HG02759 (cell line): ENCODE measurements at regions not wholly inside any gene's neighbourhood (a gene's known extent, or its start where the extent isn't known, plus 50 kb on each side); places are given as distances from the start of the nearest gene placed in this dataset.
"Not testable (repeated sequence)": the region's sequence is repeated elsewhere in the genome, so short reads cannot be mapped to it uniquely, and the experiment has no call there.

Experiments
- ATAC-seq: cut with Tn5 transposase; IDR thresholded peaks from one replicate; pipeline ENCODE4 v1.9.1; 2021; ENCODE audit warnings: mild to moderate bottlenecking, moderate library complexity; ENCODE audit not compliant: unreplicated experiment

DNA sequence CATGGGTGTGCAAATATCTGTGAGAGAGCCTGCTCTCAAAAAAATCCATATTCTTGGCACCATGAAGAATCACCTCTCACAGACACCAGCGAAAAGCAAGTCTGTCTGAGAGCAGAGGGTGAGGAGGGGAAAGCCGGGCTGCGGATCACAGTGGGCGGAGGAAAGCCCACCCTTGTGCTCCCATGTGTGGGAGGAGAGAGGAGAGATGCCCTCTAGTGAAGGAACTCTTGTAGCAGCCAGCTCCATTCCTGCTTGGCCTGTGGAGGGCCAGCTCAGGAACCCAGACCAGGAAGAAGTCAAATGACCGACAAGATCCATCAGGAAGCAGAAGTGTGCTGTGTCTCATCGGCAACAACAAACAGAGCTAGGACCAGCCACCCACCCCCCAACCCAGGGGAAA is 321.7 kb upstream of the PLGLB1 start:
- ATAC-seq, result not testable (repeated sequence)

DNA sequence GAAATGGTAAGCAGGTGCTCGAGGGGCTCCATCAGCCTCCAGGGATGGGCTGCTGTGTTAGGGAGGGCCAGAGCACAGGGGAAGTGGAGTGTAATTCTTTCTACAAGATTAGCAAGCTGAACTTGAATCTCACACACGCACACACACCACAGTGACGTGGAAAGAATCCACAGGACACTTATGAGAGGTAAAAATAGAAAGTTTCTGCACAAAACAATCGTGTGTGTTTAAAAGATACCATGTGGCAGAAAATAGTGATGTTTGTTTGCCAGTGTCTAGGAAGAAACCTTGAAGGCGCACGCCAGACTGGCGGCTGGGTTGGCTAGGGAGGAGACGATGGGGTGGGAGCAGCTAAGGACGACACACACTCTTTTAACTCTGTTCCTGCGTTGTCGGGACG is 323.6 kb upstream of the PLGLB1 start:
- ATAC-seq, result not testable (repeated sequence)

GRCh38 chr2:87348556-87348955 is 326.9 kb upstream of the PLGLB1 start:
- ATAC-seq, result not testable (repeated sequence)

GRCh38 chr2:87349006-87349405 is 327.4 kb upstream of the PLGLB1 start:
- not testable (repeated sequence) for ATAC-seq

DNA sequence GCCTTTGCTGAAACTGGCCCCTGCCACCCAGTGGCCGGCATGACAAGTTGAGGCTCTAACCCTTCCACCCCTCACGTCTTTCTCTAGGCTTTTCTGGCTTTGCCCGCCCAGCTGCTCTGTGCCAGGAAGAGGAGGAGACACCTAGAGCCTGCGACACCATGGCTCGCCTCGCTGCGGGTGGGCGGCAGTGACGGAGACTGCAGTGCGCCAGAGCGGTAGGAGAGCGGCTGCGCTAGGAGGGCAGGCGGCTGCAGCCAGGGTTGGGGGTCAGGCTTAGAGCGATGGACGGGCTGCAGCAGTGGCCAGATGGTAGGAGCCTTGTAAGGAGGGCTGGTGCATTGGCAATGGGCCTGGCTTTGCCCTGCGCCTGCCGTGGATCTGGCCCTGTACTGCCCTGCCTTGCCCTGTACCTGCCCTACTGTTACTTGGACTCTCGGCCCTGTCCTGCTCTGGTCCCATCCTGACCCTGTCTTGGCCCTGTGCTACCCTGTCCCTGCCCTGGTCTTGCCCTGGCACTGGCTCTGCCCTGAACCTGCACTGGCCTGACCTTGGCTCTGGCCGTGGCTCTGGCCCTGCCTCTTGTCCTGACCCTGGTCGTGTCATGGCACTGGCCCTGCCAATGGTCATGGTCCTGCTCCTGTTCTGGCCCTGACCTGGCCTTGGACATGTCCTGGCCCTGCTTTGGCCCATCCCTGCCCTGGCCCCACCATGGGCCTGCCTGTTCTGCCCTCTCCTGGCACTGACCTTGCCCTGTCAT is 330.7 kb upstream of the PLGLB1 start:
- ATAC-seq, result not testable (repeated sequence)

GRCh38 chr2:87353408-87353807 is 331.8 kb upstream of the PLGLB1 start:
- ATAC-seq, result not testable (repeated sequence)

DNA sequence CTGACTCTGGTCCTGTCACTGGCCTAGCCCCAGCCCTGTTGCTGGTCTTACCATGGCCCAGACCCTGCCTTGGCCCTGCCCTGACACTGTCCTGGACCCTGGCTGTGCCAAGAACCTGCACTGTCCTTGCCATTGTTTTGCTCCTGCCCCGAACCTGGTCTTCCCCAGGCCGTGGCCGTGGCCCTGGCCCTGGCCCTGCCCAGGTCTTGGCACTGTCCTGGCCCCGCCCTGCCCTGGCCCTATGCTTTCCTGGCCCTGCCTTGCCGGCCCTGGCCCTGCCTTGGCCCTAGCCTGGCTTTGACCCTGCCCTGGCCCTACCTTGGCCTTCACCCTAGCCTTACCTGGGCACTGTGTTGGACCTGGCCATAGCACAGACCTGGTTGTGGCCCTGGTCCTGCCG is 332.5 kb upstream of the PLGLB1 start:
- ATAC-seq, result not testable (repeated sequence)

- not testable (repeated sequence) for ATAC-seq
Observed at GRCh38 chr2:87360250-87360649, 338.6 kb upstream of the PLGLB1 start.

GRCh38 chr2:87360927-87361326 is 339.3 kb upstream of the PLGLB1 start:
- ATAC-seq, result not testable (repeated sequence)

- not testable (repeated sequence) for ATAC-seq
Observed at GRCh38 chr2:87361805-87362204, 340.2 kb upstream of the PLGLB1 start.

GRCh38 chr2:87364379-87364778 is 342.7 kb upstream of the PLGLB1 start:
- ATAC-seq, result not testable (repeated sequence)

GRCh38 chr2:87365038-87365437 is 343.4 kb upstream of the PLGLB1 start:
- not testable (repeated sequence) for ATAC-seq

DNA sequence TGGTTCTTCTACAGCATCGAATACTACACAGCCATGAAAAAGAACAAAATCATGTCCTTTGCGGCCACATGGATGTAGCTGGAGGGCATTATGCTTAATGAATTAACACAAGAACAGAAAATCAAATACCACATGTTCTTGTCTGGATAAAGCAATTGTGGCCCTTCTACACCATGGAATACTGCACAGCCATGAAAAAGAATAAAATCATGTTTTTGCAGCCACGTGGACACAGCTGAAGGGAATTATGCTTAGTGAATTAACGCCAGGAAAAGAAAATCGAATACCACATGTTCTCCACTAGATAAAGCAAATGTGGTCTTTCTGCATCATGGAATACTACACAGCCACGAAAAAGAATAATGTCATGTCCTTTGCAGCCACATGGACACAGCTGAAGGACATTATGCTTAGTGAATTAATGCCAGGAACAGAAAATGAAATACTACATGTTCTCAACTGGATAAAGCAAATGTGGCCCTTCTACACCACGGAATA is 361.8 kb upstream of the PLGLB2 start:
- ATAC-seq, result not testable (repeated sequence)

- not testable (repeated sequence) for ATAC-seq
Observed at GRCh38 chr2:87395784-87396183, 352.1 kb upstream of the PLGLB2 start.

GRCh38 chr2:87396551-87397265 is 351.2 kb upstream of the PLGLB2 start:
- not testable (repeated sequence) for ATAC-seq

- not testable (repeated sequence) for ATAC-seq
Observed at GRCh38 chr2:87397276-87398065, 350.4 kb upstream of the PLGLB2 start.

DNA sequence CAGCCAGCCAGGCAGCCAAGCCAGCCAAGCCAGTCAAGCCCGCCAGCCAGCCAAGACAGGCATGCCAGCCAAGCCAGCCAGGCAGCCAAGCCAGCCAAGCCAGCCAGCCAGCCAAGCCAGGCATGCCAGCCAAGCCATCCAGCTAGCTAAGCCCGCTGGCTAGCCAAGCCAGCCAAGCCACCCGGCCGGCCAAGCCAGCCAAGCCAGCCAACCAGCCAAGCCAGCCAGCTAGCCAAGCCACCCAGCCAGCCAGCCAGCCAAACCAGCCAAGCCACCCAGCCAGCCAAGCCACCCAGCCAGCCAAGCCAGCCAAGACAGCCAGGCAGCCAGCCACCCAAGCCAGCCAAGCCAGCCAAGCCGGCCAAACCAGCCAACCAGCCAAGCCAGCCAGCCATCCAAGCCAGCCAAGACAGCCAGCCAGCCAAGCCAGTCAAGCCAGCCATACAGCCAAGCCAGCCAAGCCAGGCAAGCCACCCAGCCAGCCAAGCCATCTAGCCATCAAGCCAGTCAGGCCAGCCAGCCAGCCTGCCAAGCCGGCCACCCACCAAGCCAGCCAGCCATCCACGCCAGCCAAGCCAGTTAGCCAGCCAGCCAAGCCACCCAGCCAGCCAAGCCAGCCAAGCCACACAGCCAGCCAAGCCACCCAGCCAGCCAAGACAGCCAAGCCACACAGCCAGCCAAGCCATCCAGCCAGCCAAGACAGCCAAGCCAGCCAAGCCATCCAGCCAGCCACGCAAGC is 349.2 kb upstream of the PLGLB2 start:
- ATAC-seq, result not testable (repeated sequence)

- no peak for ATAC-seq
Observed at GRCh38 chr2:87401726-87402345, 346.1 kb upstream of the PLGLB2 start.

- no peak for ATAC-seq
Observed at GRCh38 chr2:87403893-87404175, 344.1 kb upstream of the PLGLB2 start.
